ENCODE measurements at regions not wholly inside any gene's neighbourhood (a gene's known extent, or its start where the extent isn't known, plus 50 kb on each side); places are given as distances from the start of the nearest gene placed in this dataset.

GRCh38 chr1:218943371-218943770 lies 230.3 kb upstream of the LYPLAL1 start:
- no peak overlapping the region for H2AFZ ChIP-seq (ENCODE audit: low read length)
- H3K4me1 ChIP-seq (ENCODE audit: insufficient read depth, low read length, poor library complexity, severe bottlenecking): no peaks in the 10 kb centered on the region
- TF ChIP-seq EZH2phosphoT487 (IDR thresholded peaks at IDR 0.05; ENCODE audit: borderline replicate concordance, low read depth, low read length) (no peak), CTCF (conservative IDR thresholded peaks at IDR 0.05; ENCODE audit: low read length) (no peak)
- no peak overlapping the region for H3K4me2 ChIP-seq (ENCODE audit: low read length)
- no peaks in the 10 kb centered on the region for H3K36me3 ChIP-seq (ENCODE audit: insufficient read depth, low read length)
- no peaks in the 10 kb centered on the region for H3K9me2 ChIP-seq (ENCODE audit: insufficient read depth, low read length)
- H4K20me1 ChIP-seq (ENCODE audit: insufficient read depth, low read length): no peaks in the 10 kb centered on the region
- DNase-seq (ENCODE audit: low spot score): no peak
- intact Hi-C loops (cut with micrococcal nuclease; ENCODE audit: unreplicated experiment): no loop called here
- H3K79me2 ChIP-seq (ENCODE audit: insufficient read depth, low read depth, low read length): no peaks in the 10 kb centered on the region
- CTCF ChIA-PET (ENCODE audit: unreplicated experiment): no interaction called here
- no peak overlapping the region for H3K27ac ChIP-seq (ENCODE audit: low read depth, low read length, poor library complexity, severe bottlenecking)
- no peak overlapping the region for H3K4me3 ChIP-seq (ENCODE audit: low read depth, low read length, poor library complexity, severe bottlenecking)
- POLR2A ChIA-PET: interaction anchor here (0.6 to 1.3 kb wide), 2 partner anchors 16 to 487 kb away, joined by 3 to 5 read pairs; no protein-coding TSS in a partner anchor
- no peaks in the 10 kb centered on the region for H3K9me3 ChIP-seq (ENCODE audit: low read length)
- no TSS peak for BruUV-seq (replicated peaks)

- intact Hi-C loops (cut with micrococcal nuclease; ENCODE audit: unreplicated experiment): no loop called here
- no TSS peak for BruUV-seq (replicated peaks)
- ChIA-PET POLR2A (interaction anchor here (0.6 to 1.0 kb wide), 4 partner anchors 31 to 1759 kb away, joined by 3 to 4 read pairs (median 4); no protein-coding TSS in a partner anchor), CTCF (ENCODE audit: unreplicated experiment) (no interaction called here)
- Histone ChIP-seq H3K79me2 (ENCODE audit: insufficient read depth, low read depth, low read length) (no peaks in the 10 kb centered on the region), H3K9me2 (ENCODE audit: insufficient read depth, low read length) (no peaks in the 10 kb centered on the region), H3K9me3 (ENCODE audit: low read length) (no peaks in the 10 kb centered on the region), H3K4me1 (ENCODE audit: insufficient read depth, low read length, poor library complexity, severe bottlenecking) (no peaks in the 10 kb centered on the region), H3K4me3 (ENCODE audit: low read depth, low read length, poor library complexity, severe bottlenecking) (no peak overlapping the region), H2AFZ (ENCODE audit: low read length) (no peak overlapping the region), H3K27ac (ENCODE audit: low read depth, low read length, poor library complexity, severe bottlenecking) (no peak overlapping the region), H3K4me2 (ENCODE audit: low read length) (no peak overlapping the region), H4K20me1 (ENCODE audit: insufficient read depth, low read length) (no peaks in the 10 kb centered on the region), H3K36me3 (ENCODE audit: insufficient read depth, low read length) (no peaks in the 10 kb centered on the region)
- no peak for DNase-seq (ENCODE audit: low spot score)
- no peak for TF ChIP-seq CTCF (conservative IDR thresholded peaks at IDR 0.05; ENCODE audit: low read length)
Observed at GRCh38 chr1:218945050-218945449, 228.6 kb upstream of the LYPLAL1 start.

DNA sequence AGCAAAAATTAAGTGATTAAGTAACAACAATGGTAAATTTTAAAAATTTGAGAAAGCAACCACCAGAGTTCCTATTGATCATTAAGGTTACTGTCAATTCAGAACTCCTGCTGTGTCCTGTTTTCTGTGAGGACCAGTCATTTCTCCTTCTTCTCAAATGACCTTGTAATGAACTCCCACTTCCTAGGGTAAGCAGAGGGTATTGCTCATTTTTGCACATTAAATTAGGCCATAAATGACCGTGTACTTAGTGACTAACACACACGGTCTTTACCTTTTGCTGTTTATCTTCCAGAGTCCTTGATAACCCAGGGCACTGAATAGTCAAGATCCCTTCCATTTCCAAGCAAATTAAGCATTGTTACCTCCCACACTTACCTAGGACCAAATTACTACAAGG lies 227.5 kb upstream of the LYPLAL1 start:
- H3K4me2 ChIP-seq (ENCODE audit: low read length): no peak overlapping the region
- H3K79me2 ChIP-seq (ENCODE audit: insufficient read depth, low read depth, low read length): no peaks in the 10 kb centered on the region
- DNase-seq (ENCODE audit: low spot score): no peak
- CTCF ChIA-PET (ENCODE audit: unreplicated experiment): no interaction called here
- TF ChIP-seq EZH2phosphoT487 (IDR thresholded peaks at IDR 0.05; ENCODE audit: borderline replicate concordance, low read depth, low read length): no peak
- no peak for TF ChIP-seq CTCF (conservative IDR thresholded peaks at IDR 0.05; ENCODE audit: low read length)
- H4K20me1 ChIP-seq (ENCODE audit: insufficient read depth, low read length): no peaks in the 10 kb centered on the region
- POLR2A ChIA-PET: no interaction called here
- no peaks in the 10 kb centered on the region for H3K36me3 ChIP-seq (ENCODE audit: insufficient read depth, low read length)
- no peaks in the 10 kb centered on the region for H3K4me1 ChIP-seq (ENCODE audit: insufficient read depth, low read length, poor library complexity, severe bottlenecking)
- H3K4me3 ChIP-seq (ENCODE audit: low read depth, low read length, poor library complexity, severe bottlenecking): no peak overlapping the region
- no peaks in the 10 kb centered on the region for H3K9me3 ChIP-seq (ENCODE audit: low read length)
- H3K27ac ChIP-seq (ENCODE audit: low read depth, low read length, poor library complexity, severe bottlenecking): no peak overlapping the region
- intact Hi-C loops (cut with micrococcal nuclease; ENCODE audit: unreplicated experiment): no loop called here
- BruUV-seq (replicated peaks): no TSS peak
- no peak overlapping the region for H2AFZ ChIP-seq (ENCODE audit: low read length)
- no peaks in the 10 kb centered on the region for H3K9me2 ChIP-seq (ENCODE audit: insufficient read depth, low read length)

Measured in OCI-LY7 (cell line).